ENCODE measurements at regions not wholly inside any gene's neighbourhood (a gene's known extent, or its start where the extent isn't known, plus 50 kb on each side); places are given as distances from the start of the nearest gene placed in this dataset.

GRCh38 chr6:22045261-22045912 lies 251.4 kb downstream of the PRL start:
- Histone ChIP-seq H3K36me3 (no peaks in the 10 kb centered on the region), H3K9me3 (no peaks in the 10 kb centered on the region), H3K27me3 (no peaks in the 10 kb centered on the region), H3K4me3 (no peak overlapping the region), H3K27ac (no peak overlapping the region), H3K4me1 (peaks cover 0 to 4% (median 0%) of the 10 kb centered on the region in 3 donors)
- ATAC-seq (no peak), FAIRE-seq (no peak), DNase-seq (no peak)
- TF ChIP-seq CTCF (IDR thresholded peaks at IDR 0.05), result no peak
- whole genome bisulfite sequencing, 2 donors, result 80 to 85% methylated on average over 3 of the region's 3 CpGs
- intact Hi-C loops (cut with DNase I), result no loop called here

GRCh38 chr6:22049002-22049401 lies 247.8 kb downstream of the PRL start:
- peaks cover 0 to 2% (median 0%) of the 10 kb centered on the region in 3 donors for H3K4me1 ChIP-seq
- no peaks in the 10 kb centered on the region for H3K27me3 ChIP-seq
- no peak for ATAC-seq
- DNase-seq, result no peak
- no peaks in the 10 kb centered on the region for H3K9me3 ChIP-seq
- no peak overlapping the region for H3K4me3 ChIP-seq
- H3K27ac ChIP-seq, result no peak overlapping the region
- TF ChIP-seq CTCF (IDR thresholded peaks at IDR 0.05), result no peak
- intact Hi-C loops (cut with DNase I), result no loop called here
- no peaks in the 10 kb centered on the region for H3K36me3 ChIP-seq
- FAIRE-seq, result no peak

GRCh38 chr6:22053391-22053997 lies 243.3 kb downstream of the PRL start:
- FAIRE-seq (no peak), DNase-seq (no peak), ATAC-seq (no peak)
- intact Hi-C loops (cut with DNase I), result no loop called here
- H3K4me3 ChIP-seq, result no peak overlapping the region
- WGBS, 2 donors, result 70 to 85% methylated on average over 3 of the region's 3 CpGs
- H3K4me1 ChIP-seq, result no peaks in the 10 kb centered on the region
- no peak for TF ChIP-seq CTCF (IDR thresholded peaks at IDR 0.05)
- no peaks in the 10 kb centered on the region for H3K27me3 ChIP-seq
- no peaks in the 10 kb centered on the region for H3K9me3 ChIP-seq
- no peak overlapping the region for H3K27ac ChIP-seq
- no peaks in the 10 kb centered on the region for H3K36me3 ChIP-seq

- intact Hi-C loops (cut with DNase I), result no loop called here
- DNase-seq, result no peak
- 89 to 95% methylated on average over 9 of the region's 9 CpGs for WGBS, 2 donors
Measured at GRCh38 chr6:22056398-22056797, 240.4 kb downstream of the PRL start.

More at GRCh38 chr6:22056398-22056797, 240.4 kb downstream of the PRL start:
- Histone ChIP-seq H3K4me1 (no peaks in the 10 kb centered on the region), H3K36me3 (no peaks in the 10 kb centered on the region), H3K27ac (no peak overlapping the region), H3K27me3 (no peaks in the 10 kb centered on the region), H3K4me3 (no peak overlapping the region), H3K9me3 (no peaks in the 10 kb centered on the region)
- ATAC-seq (no peak), FAIRE-seq (no peak)
- no peak for TF ChIP-seq CTCF (IDR thresholded peaks at IDR 0.05)
